ENCODE measurements at regions not wholly inside any gene's neighbourhood (a gene's known extent, or its start where the extent isn't known, plus 50 kb on each side); places are given as distances from the start of the nearest gene placed in this dataset.
"Not testable (repeated sequence)": the region's sequence is repeated elsewhere in the genome, so short reads cannot be mapped to it uniquely, and the experiment has no call there.

- DNase-seq = no peak
Measured at GRCh38 chr20:12072954-12073264, 155.2 kb downstream of the BTBD3 start.

- no peak for DNase-seq
Measured at GRCh38 chr20:12074111-12074655, 156.5 kb downstream of the BTBD3 start.

- DNase-seq = no peak
Measured at GRCh38 chr20:12076200-12076599, 158.5 kb downstream of the BTBD3 start.

- DNase-seq = no peak
Measured at GRCh38 chr20:12077875-12078274, 160.2 kb downstream of the BTBD3 start.

GRCh38 chr20:12079490-12079889 lies 161.8 kb downstream of the BTBD3 start:
- no peak for DNase-seq

GRCh38 chr20:12083269-12083668 lies 165.6 kb downstream of the BTBD3 start:
- no peak for DNase-seq

GRCh38 chr20:12084482-12084881 lies 166.8 kb downstream of the BTBD3 start:
- no peak for DNase-seq

GRCh38 chr20:12086359-12086758 lies 168.7 kb downstream of the BTBD3 start:
- DNase-seq = no peak

- DNase-seq = no peak
Measured at GRCh38 chr20:12090920-12091319, 173.2 kb downstream of the BTBD3 start.

- no peak for DNase-seq
Measured at GRCh38 chr20:12093057-12093796, 175.5 kb downstream of the BTBD3 start.

GRCh38 chr20:12093797-12094190 lies 176.1 kb downstream of the BTBD3 start:
- DNase-seq = not testable (repeated sequence)

- no peak for DNase-seq
Measured at GRCh38 chr20:12095180-12095920, 177.7 kb downstream of the BTBD3 start.

GRCh38 chr20:12098421-12098820 lies 180.7 kb downstream of the BTBD3 start:
- no peak for DNase-seq

GRCh38 chr20:12108846-12109245 lies 191.2 kb downstream of the BTBD3 start:
- no peak for DNase-seq

- DNase-seq = no peak
Measured at GRCh38 chr20:12110274-12110673, 192.6 kb downstream of the BTBD3 start.

- no peak for DNase-seq
Measured at GRCh38 chr20:12110711-12111110, 193.0 kb downstream of the BTBD3 start.

GRCh38 chr20:12111431-12112088 lies 193.9 kb downstream of the BTBD3 start:
- DNase-seq = no peak

- DNase-seq = no peak
Measured at GRCh38 chr20:12112089-12112474, 194.4 kb downstream of the BTBD3 start.

GRCh38 chr20:12112665-12113064 lies 195.0 kb downstream of the BTBD3 start:
- no peak for DNase-seq

GRCh38 chr20:12113075-12113467 lies 195.4 kb downstream of the BTBD3 start:
- no peak for DNase-seq

GRCh38 chr20:12113468-12114371 lies 196.0 kb downstream of the BTBD3 start:
- peak; percentile 22 for DNase-seq

- DNase-seq = not testable (repeated sequence)
Measured at GRCh38 chr20:12129114-12129513, 211.4 kb downstream of the BTBD3 start.

GRCh38 chr20:12129532-12129931 lies 211.8 kb downstream of the BTBD3 start:
- DNase-seq = not testable (repeated sequence)
